ENCODE measurements at regions not wholly inside any gene's neighbourhood (a gene's known extent, or its start where the extent isn't known, plus 50 kb on each side); places are given as distances from the start of the nearest gene placed in this dataset.

DNA sequence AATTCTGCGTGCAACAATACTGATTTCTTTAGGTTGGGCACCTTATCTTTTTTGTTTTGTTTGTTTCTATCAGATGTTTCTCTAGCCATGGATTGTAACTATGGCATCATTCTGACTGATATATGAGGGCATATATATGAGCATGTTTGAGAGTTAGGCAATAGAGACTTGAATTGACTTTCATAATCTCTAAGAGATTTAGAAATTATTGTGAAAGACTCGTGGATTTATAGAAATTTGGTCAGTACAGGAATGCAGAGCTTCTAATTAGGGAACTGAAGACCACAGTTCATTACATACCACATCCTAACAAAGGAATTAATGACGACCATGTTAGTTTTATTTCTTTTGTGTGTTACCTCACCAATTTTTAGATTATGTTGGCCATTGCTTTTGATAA is 546.0 kb upstream of the GRAMD2B start:
- no TSS peak for BruUV-seq (replicated peaks)
- no peak for DNase-seq
- no peaks in the 10 kb centered on the region for H3K36me3 ChIP-seq (ENCODE audit: control insufficient read depth, insufficient read depth, low read length)
- H3K9me3 ChIP-seq, result no peaks in the 10 kb centered on the region
- CTCF ChIA-PET, result no interaction called here
- Mint-ChIP-seq H3K9me3 (ENCODE audit: unreplicated experiment) (no peaks in the 10 kb centered on the region), H3K4me3 (ENCODE audit: unreplicated experiment) (no peak overlapping the region), H3K27ac (ENCODE audit: unreplicated experiment) (no peak overlapping the region), H3K27me3 (ENCODE audit: insufficient read depth, unreplicated experiment) (peaks cover 4% of the 10 kb centered on the region), H3K36me3 (ENCODE audit: insufficient read depth, unreplicated experiment) (no peaks in the 10 kb centered on the region), H3K4me1 (ENCODE audit: low read depth, unreplicated experiment) (no peaks in the 10 kb centered on the region)
- no peaks in the 10 kb centered on the region for H3K4me1 ChIP-seq
- no peak for TF ChIP-seq CTCF (IDR thresholded peaks at IDR 0.05; ENCODE audit: insufficient read depth in 1 of 2, low read depth in 1 of 2, low read length in 1 of 2, severe bottlenecking in 1 of 2, unreplicated experiment in 1 of 2)
- H3K4me3 ChIP-seq (ENCODE audit: low read depth, low read length), result no peak overlapping the region
- intact Hi-C loops (cut with micrococcal nuclease; ENCODE audit: unreplicated experiment), result no loop called here
- no peaks in the 10 kb centered on the region for H3K27me3 ChIP-seq (replicated peaks; ENCODE audit: control insufficient read depth, insufficient read depth, low read length)
- POLR2A ChIA-PET, result no interaction called here

DNA sequence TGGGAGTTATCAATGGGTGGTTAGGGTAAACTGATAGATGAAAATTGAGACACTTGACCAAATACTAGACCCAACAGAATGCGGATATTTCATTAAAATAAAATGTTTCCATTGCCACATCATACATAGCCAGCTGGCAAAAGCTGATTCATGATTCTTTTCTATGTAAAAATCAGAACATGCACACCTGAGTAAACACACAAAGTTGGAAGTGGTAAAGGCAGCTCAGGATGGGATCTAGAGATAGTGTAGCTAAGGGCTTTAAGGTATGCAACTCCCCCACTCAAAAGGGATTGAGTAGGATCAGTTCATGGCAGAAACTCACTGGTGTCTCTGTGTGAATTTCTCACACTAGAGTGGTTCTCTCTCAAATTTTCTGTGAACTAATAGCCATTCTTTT is 541.1 kb upstream of the GRAMD2B start:
- Mint-ChIP-seq H3K27me3 (ENCODE audit: insufficient read depth, unreplicated experiment) (peaks cover 7% of the 10 kb centered on the region), H3K4me3 (ENCODE audit: unreplicated experiment) (no peak overlapping the region)

DNA sequence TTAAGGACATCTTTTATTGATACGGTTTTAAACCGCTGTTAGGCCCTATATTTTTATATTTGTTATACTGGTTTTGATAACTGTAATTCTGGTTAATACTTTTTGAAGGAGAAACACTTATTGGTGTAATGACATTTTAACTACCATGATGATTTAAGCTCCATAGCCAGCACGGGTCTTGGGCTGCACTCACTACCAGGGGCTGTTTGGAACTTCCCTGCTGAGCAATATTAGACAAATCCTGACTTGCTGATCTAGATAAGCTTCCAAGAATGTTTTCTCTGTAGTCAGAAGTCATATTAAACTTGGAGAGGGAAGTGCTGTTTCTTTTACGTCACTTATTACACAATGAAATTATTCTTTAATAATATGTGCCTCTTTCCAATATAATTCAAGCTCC is 540.0 kb upstream of the GRAMD2B start:
- Mint-ChIP-seq H3K4me3 (ENCODE audit: unreplicated experiment) (no peak overlapping the region), H3K27me3 (ENCODE audit: insufficient read depth, unreplicated experiment) (peaks cover 10% of the 10 kb centered on the region), H3K9me3 (ENCODE audit: unreplicated experiment) (no peaks in the 10 kb centered on the region), H3K4me1 (ENCODE audit: low read depth, unreplicated experiment) (no peaks in the 10 kb centered on the region), H3K36me3 (ENCODE audit: insufficient read depth, unreplicated experiment) (no peaks in the 10 kb centered on the region), H3K27ac (ENCODE audit: unreplicated experiment) (no peak overlapping the region)
- intact Hi-C loops (cut with micrococcal nuclease; ENCODE audit: unreplicated experiment), result no loop called here
- no TSS peak for BruUV-seq (replicated peaks)
- ChIA-PET CTCF (no interaction called here), POLR2A (no interaction called here)
- TF ChIP-seq CTCF (IDR thresholded peaks at IDR 0.05; ENCODE audit: insufficient read depth in 1 of 2, low read depth in 1 of 2, low read length in 1 of 2, severe bottlenecking in 1 of 2, unreplicated experiment in 1 of 2), result no peak
- Histone ChIP-seq H3K36me3 (ENCODE audit: control insufficient read depth, insufficient read depth, low read length) (no peaks in the 10 kb centered on the region), H3K27me3 (replicated peaks; ENCODE audit: control insufficient read depth, insufficient read depth, low read length) (no peaks in the 10 kb centered on the region), H3K9me3 (no peaks in the 10 kb centered on the region), H3K4me1 (no peaks in the 10 kb centered on the region), H3K4me3 (ENCODE audit: low read depth, low read length) (no peak overlapping the region)
- no peak for DNase-seq

More for the DNA sequence above, 541.1 kb upstream of the GRAMD2B start:
- H3K4me1 Mint-ChIP-seq (ENCODE audit: low read depth, unreplicated experiment), result no peaks in the 10 kb centered on the region
- H3K36me3 Mint-ChIP-seq (ENCODE audit: insufficient read depth, unreplicated experiment), result no peaks in the 10 kb centered on the region
- H3K27ac Mint-ChIP-seq (ENCODE audit: unreplicated experiment), result no peak overlapping the region
- TF ChIP-seq CTCF (IDR thresholded peaks at IDR 0.05; ENCODE audit: insufficient read depth in 1 of 2, low read depth in 1 of 2, low read length in 1 of 2, severe bottlenecking in 1 of 2, unreplicated experiment in 1 of 2), result no peak
- H3K36me3 ChIP-seq (ENCODE audit: control insufficient read depth, insufficient read depth, low read length), result no peaks in the 10 kb centered on the region
- ChIA-PET POLR2A (no interaction called here), CTCF (no interaction called here)
- DNase-seq, result no peak
- no peaks in the 10 kb centered on the region for H3K9me3 ChIP-seq
- no peaks in the 10 kb centered on the region for H3K9me3 Mint-ChIP-seq (ENCODE audit: unreplicated experiment)
- no TSS peak for BruUV-seq (replicated peaks)
- H3K4me1 ChIP-seq, result no peaks in the 10 kb centered on the region
- intact Hi-C loops (cut with micrococcal nuclease; ENCODE audit: unreplicated experiment), result no loop called here
- H3K4me3 ChIP-seq (ENCODE audit: low read depth, low read length), result no peak overlapping the region
- H3K27me3 ChIP-seq (replicated peaks; ENCODE audit: control insufficient read depth, insufficient read depth, low read length), result no peaks in the 10 kb centered on the region
